SKM-1 (cell line): ENCODE measurements at regions not wholly inside any gene's neighbourhood (a gene's known extent, or its start where the extent isn't known, plus 50 kb on each side); places are given as distances from the start of the nearest gene placed in this dataset.
A peak's percentile ranks its signal among the peaks of the same experiment; 100 is the strongest.

Source experiments
- DNase-seq: peaks from one replicate; lab custom pipeline; 2025; ENCODE audit not compliant: unreplicated experiment; lab: John Stamatoyannopoulos, UW

DNA sequence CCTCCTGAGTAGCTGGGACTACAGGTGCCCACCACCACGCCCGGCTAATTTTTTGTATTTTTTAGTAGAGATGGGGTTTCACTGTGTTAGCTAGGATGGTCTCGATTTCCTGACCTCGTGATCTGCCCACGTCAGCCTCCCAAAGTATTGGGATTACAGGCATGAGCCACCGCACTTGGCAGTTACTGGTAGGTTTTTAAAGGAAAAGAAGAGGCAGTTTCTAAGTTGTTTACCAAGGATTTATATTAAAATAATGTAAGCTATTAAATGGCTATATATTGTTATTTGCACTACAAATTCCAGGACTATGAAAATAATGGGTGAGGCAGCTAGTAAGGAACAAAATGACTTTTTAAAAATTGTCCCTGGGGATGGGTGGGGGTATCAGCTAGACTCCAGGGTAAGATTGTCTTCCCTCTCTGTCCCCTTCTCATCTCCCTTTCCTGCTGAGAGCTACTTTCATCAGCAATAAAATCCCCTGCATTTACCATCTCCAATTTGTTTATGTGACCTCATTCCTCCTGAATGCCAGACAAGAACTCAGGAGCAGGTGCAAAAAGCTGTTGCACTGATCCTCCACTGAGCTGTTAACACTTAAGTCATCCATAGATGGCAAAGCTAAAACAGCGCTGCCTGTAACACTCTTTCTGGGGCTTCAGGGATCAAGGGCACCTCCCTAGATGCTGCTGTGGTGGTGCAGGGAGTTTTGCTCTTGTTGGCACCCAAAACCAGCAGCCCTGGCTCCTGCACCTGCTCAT lies 165.2 kb downstream of the ZPLD1 start:
- no peak for DNase-seq

GRCh38 chr3:102605153-102605552 lies 170.3 kb downstream of the ZPLD1 start:
- no peak for DNase-seq

DNA sequence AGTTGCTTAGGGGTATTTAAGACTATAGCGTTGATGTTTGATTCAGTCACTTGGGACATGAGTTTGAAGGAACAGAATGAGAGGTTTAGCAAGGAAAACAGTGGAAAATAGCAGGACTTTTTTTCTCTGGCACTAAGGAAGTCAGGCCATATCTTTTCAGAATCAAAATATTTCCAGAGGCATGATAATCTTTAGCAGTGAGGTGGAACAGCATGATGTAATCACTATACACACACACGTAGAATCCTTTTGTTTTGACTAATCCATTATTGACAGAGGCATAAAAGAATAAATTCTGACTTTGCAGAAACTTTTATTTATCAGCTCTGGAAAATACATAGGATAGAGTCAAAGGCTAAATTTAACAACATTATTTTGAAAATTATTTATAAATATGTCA lies 174.1 kb downstream of the ZPLD1 start:
- no peak for DNase-seq

DNA sequence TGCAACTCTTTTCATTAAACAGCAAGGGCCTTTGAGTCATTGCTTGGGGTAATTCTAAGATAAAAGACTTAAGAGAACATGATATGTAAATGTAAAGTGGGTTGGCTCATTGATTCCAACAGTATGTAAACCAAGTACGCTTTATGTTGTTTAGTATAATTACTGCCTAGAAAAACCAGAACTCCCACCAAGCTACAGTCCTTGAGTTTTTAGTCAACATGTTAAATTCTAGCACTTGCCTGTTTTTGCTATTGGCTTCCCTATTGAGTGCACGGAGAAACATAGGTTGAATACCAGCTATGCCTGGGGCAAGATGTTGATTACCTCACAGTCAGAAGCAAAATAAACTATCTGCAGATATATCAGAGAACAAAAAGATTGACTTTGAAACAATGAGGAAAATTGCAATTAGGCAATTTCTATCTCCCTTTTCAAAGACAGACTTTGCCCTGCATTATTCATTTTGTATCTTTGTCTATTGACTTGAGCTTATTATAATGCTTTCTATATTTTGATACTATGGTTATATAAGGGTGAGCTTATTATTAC lies 179.3 kb downstream of the ZPLD1 start:
- no peak for DNase-seq

DNA sequence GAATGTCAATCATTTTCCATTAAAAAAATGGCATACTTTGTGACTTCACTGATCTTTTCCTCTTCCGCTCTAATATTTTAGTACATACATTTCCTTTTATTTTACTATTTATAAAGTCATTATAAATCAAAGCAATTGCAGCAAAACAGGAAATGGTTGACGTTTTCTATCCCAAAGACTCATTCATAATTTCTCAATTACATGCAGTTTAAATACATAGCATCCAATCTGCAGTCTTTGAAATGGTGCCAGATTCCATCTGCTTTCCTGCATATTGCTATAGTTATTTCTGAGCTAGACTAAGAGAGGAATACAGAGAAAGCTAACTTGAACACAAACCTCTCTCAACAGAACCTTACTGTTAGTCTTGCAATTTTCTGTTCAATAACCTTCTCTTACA lies 179.8 kb downstream of the ZPLD1 start:
- DNase-seq, result no peak

- no peak for DNase-seq
Measured at GRCh38 chr3:102617381-102617780, 182.6 kb downstream of the ZPLD1 start.

DNA sequence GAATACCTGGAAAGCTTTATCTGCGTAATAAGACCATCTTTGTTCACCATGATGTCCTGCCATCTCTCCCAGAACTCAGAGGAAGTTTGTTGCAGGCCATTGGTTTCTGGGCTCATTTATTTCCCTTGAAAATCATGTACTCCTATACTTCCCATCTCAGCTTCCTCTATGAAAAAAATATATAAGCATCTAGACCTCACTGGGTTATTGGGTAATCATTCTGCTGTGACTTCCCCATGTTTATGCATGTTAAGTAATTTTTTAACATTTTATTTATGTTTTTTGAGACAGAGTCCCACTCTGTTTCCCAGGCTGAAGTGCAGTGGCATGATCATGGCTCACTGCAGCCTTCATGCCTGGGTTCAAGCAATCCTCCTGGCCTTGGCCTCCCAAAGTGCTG lies 184.5 kb downstream of the ZPLD1 start:
- DNase-seq, result no peak

- no peak for DNase-seq
Measured at GRCh38 chr3:102629943-102630342, 195.1 kb downstream of the ZPLD1 start.

DNA sequence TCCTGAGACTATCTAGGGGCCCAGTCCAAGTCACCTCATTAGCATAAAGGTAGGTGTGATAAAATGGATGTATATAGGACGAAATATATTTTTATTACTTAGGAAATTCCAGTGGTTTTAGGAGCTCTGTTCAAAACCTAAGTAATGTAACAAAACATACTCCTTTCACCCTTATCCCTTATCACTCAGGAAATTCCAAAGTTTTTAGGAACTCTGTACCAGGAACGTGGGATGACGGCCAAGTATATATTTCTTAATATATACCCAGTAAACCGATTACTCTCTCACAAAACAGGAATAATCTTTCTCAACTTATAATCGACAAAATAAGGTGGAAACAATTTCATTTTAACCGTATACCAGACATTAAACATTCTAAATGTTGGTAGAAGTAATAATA lies 195.7 kb downstream of the ZPLD1 start:
- DNase-seq, result no peak

GRCh38 chr3:102643546-102643945 lies 208.7 kb downstream of the ZPLD1 start:
- DNase-seq, result no peak

- DNase-seq, result no peak
Measured at GRCh38 chr3:102646557-102646956, 211.7 kb downstream of the ZPLD1 start.

GRCh38 chr3:102660653-102661052 lies 225.8 kb downstream of the ZPLD1 start:
- DNase-seq, result no peak

GRCh38 chr3:102661707-102662497 lies 227.1 kb downstream of the ZPLD1 start:
- DNase-seq, result no peak

DNA sequence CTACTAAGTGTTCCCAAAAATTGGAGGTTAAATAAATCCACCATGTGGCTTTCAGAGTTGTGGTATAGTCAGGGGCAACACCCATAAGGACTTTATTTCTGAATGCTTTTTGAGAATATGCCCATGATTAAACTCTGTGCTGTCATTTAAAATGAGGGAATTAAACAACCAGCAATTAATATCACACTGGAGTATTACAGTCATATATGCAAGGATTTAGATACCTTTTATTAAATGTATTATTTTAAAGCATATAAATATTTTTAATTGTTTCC lies 227.6 kb downstream of the ZPLD1 start:
- DNase-seq, result no peak

DNA sequence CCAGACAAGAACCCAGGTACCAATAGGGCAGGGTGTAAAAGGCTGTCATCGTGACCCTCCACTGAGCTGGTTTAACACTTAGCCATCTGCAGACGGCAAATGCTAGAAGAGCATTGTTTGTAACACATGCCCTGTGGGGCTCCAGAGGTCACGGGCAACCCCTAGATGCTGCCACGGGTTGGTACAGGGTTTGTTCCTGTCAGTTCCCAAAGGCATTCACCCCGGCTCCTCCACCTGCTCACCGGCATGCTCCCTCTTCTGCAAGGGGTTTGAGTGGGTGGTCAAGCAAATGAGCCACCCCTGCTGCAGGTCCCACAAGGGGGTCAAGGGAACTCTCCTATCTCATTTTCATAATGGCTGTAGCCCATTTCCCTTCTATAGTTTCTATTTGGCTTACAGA lies 229.3 kb downstream of the ZPLD1 start:
- no peak for DNase-seq

DNA sequence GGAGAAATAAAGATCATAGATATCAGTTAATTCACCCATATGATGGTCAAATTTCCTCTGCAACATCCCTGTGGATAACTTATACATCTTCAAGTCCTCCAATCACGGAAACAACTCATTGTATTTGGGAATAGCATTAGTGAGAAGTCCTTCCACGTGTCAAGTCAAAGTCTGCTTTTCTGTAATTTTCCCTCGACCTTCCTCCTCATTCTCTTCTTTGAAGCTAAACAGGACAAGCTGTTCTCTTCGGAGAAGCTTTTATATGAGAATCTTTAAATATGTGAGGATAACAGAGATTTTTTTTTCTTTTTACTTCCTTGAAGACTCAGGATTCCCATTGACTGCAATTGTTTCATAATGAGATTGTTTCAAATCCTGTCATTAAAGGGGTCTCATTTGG lies 230.4 kb downstream of the ZPLD1 start:
- DNase-seq, result no peak

GRCh38 chr3:102668247-102668646 lies 233.4 kb downstream of the ZPLD1 start:
- DNase-seq, result no peak

GRCh38 chr3:102670986-102671385 lies 236.2 kb downstream of the ZPLD1 start:
- DNase-seq, result no peak

GRCh38 chr3:102672305-102672704 lies 237.5 kb downstream of the ZPLD1 start:
- DNase-seq, result no peak

GRCh38 chr3:102673271-102674115 lies 238.7 kb downstream of the ZPLD1 start:
- peak; percentile 39 for DNase-seq

GRCh38 chr3:102674284-102674683 lies 239.5 kb downstream of the ZPLD1 start:
- DNase-seq, result no peak

- no peak for DNase-seq
Measured at GRCh38 chr3:102676424-102676823, 241.6 kb downstream of the ZPLD1 start.
